CD14-positive monocyte (primary cell): ENCODE measurements at regions not wholly inside any gene's neighbourhood (a gene's known extent, or its start where the extent isn't known, plus 50 kb on each side); places are given as distances from the start of the nearest gene placed in this dataset.
A peak's percentile ranks its signal among the peaks of the same experiment; 100 is the strongest.

Experiments used
- DNase-seq, 3 donors: peaks; one replicate each; pipeline ENCODE4 v3.0.0-alpha.2; 2011 to 2022
- H2AFZ ChIP-seq: 2 replicates; pipeline ENCODE4 v1.6.0; 2012; ENCODE audit warnings: mild to moderate bottlenecking, low read depth, low read length, inconsistent platforms; ENCODE audit not compliant: insufficient read depth, poor library complexity, severe bottlenecking
- H3K27ac ChIP-seq, 2 donors: 1 replicate in 1 of 2; 2 replicates in 1 of 2; pipeline ENCODE4 v1.5.1; 2012 to 2013; ENCODE audit warnings: low read length in 2 of 2, control low read depth in 1 of 2, inconsistent platforms in 1 of 2, low read depth in 1 of 2, mild to moderate bottlenecking in 1 of 2
- H3K27me3 ChIP-seq, 2 donors: one replicate each; pipeline versions ENCODE4 v1.6.0 to v1.6.1; 2011 to 2013; ENCODE audit warnings: low read length in 2 of 2; ENCODE audit not compliant: control insufficient read depth in 2 of 2, insufficient read depth in 2 of 2
- H3K36me3 ChIP-seq, 2 donors: replicated peaks in 1 of 2; 1 replicate in 1 of 2; 2 replicates in 1 of 2; pipeline versions ENCODE4 v1.5.1 to v1.6.1; 2012 to 2013; ENCODE audit warnings: low read length in 2 of 2, control low read depth in 1 of 2, inconsistent platforms in 1 of 2, mild to moderate bottlenecking in 1 of 2; ENCODE audit not compliant: insufficient read depth in 2 of 2, control insufficient read depth in 1 of 2
- H3K4me1 ChIP-seq, 2 donors: 1 replicate in 1 of 2; 2 replicates in 1 of 2; pipeline versions ENCODE4 v1.5.1 to v1.6.1; 2012 to 2013; ENCODE audit warnings: low read length in 2 of 2, control low read depth in 1 of 2, inconsistent platforms in 1 of 2, mild to moderate bottlenecking in 1 of 2, moderate library complexity in 1 of 2; ENCODE audit not compliant: insufficient read depth in 2 of 2, control insufficient read depth in 1 of 2
- H3K4me2 ChIP-seq: replicated peaks from 2 replicates; pipeline ENCODE3; 2012; ENCODE audit warnings: low read length, moderate library complexity, mild to moderate bottlenecking; ENCODE audit not compliant: poor library complexity, severe bottlenecking; ENCODE audit errors: extremely low read depth
- H3K4me3 ChIP-seq, 3 experiments: fragments of 200-600 bp in 1 of 3; sonication (generic) in 1 of 3; replicated peaks in 1 of 3; 1 replicate in 2 of 3; 2 replicates in 1 of 3; pipeline ENCODE4 v1.5.1; 2011 to 2013; ENCODE audit warnings: low read length in 3 of 3, mild to moderate bottlenecking in 3 of 3, control low read depth in 2 of 3, low read depth in 2 of 3, inconsistent platforms in 1 of 3, moderate library complexity in 1 of 3
- H3K79me2 ChIP-seq: 2 replicates; pipeline ENCODE4 v1.6.0; 2012; ENCODE audit warnings: mild to moderate bottlenecking, control low read depth, inconsistent platforms, low read length, moderate library complexity; ENCODE audit not compliant: insufficient read depth
- H3K9ac ChIP-seq: 2 replicates; pipeline ENCODE4 v1.6.0; 2017; ENCODE audit warnings: low read length, mild to moderate bottlenecking; ENCODE audit not compliant: insufficient read depth, poor library complexity, severe bottlenecking
- H3K9me3 ChIP-seq, 2 donors: replicated peaks in 1 of 2; 1 replicate in 1 of 2; 2 replicates in 1 of 2; pipeline versions ENCODE4 v1.5.1 to v1.6.1; 2012 to 2013; ENCODE audit warnings: low read length in 2 of 2, control low read depth in 1 of 2; ENCODE audit not compliant: control insufficient read depth in 1 of 2, insufficient read depth in 1 of 2
- H4K20me1 ChIP-seq: 2 replicates; pipeline ENCODE4 v1.6.0; 2012; ENCODE audit warnings: mild to moderate bottlenecking, low read length, control low read depth, moderate library complexity; ENCODE audit not compliant: insufficient read depth
- H3K27ac Mint-ChIP-seq, 7 donors: one replicate each; pipeline ENCODE4 v1.8.0; 2020; ENCODE audit warnings: mild to moderate bottlenecking in 7 of 7, mixed read lengths in 7 of 7, moderate library complexity in 6 of 7, inconsistent platforms in 2 of 7
- H3K27me3 Mint-ChIP-seq, 3 donors: one replicate each; pipeline ENCODE4 v1.8.0; 2021 to 2022; ENCODE audit warnings: low read depth in 3 of 3, mild to moderate bottlenecking in 3 of 3, mixed read lengths in 3 of 3, moderate library complexity in 3 of 3, inconsistent platforms in 1 of 3
- H3K36me3 Mint-ChIP-seq, 2 donors: one replicate each; pipeline ENCODE4 v1.8.0; 2020; ENCODE audit warnings: mixed read lengths in 2 of 2, inconsistent platforms in 1 of 2, mild to moderate bottlenecking in 1 of 2
- H3K4me1 Mint-ChIP-seq: one replicate; pipeline ENCODE4 v1.8.0; 2020; ENCODE audit warnings: mild to moderate bottlenecking, mixed read lengths
- H3K4me3 Mint-ChIP-seq, 2 donors: one replicate each; pipeline ENCODE4 v1.8.0; 2020; ENCODE audit warnings: mild to moderate bottlenecking in 2 of 2, mixed read lengths in 2 of 2, moderate library complexity in 1 of 2
- H3K9me3 Mint-ChIP-seq, 7 donors: one replicate each; pipeline ENCODE4 v1.8.0; 2020 to 2022; ENCODE audit warnings: mixed read lengths in 7 of 7, mild to moderate bottlenecking in 6 of 7, moderate library complexity in 6 of 7, inconsistent platforms in 2 of 7
- WGBS: methylation state at CpG from one replicate; pipeline ENCODE4 v1.1.5; 2013; ENCODE audit warnings: missing lambda C conversion rate; ENCODE audit not compliant: insufficient coverage; 5-methylcytosine and 5-hydroxymethylcytosine counted together
- intact Hi-C, 2 donors: fragments of 100-400 bp; cut with micrococcal nuclease; formaldehyde crosslinking; loops; one replicate each; pipeline versions ENCODE4 v1.15.0 to v1.15.1; 2023
- TF ChIP-seq, protein P1 (sequence below): fragments of 200-600 bp; IDR thresholded peaks from one replicate; pipeline ENCODE4 v1.8.0; 2022; ENCODE audit warnings: antibody characterized with exemption, mild to moderate bottlenecking

DNA sequence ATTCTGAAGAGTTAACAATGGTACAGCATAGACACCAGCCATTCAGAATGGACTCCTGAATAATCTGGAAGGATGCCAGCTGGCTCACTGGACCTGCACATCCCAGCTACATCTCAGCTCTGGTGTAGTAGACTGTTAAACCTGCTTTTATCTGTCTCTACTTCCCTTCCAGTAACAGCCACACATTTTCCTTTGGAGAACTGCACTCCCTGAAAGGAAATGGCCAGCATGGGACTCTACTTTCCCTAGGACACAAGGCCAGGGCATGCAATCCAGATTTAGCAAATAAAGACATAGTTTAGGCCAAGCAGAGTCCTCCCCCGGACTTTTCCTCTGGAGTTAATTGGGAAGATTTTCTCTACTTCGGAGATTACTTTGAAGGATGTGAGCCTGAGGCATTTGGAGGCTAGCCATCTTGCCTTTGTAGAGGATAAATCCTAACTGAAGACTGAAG is 82.7 kb upstream of the TCF12 start:
- H3K4me1 Mint-ChIP-seq, result peaks cover 7% of the 10 kb centered on the region
- Histone ChIP-seq H3K27me3 (no peaks in the 10 kb centered on the region), H3K9me3 (no peaks in the 10 kb centered on the region), H4K20me1 (no peaks in the 10 kb centered on the region), H3K4me2 (no peak overlapping the region), H3K27ac (no peak overlapping the region), H3K36me3 (no peaks in the 10 kb centered on the region), H3K9ac (no peak overlapping the region), H3K79me2 (no peaks in the 10 kb centered on the region), H3K4me1 (no peaks in the 10 kb centered on the region), H2AFZ (no peak overlapping the region), H3K4me3 (no peak overlapping the region)
- no peak for DNase-seq
- no peak overlapping the region for H3K4me3 Mint-ChIP-seq
- TF ChIP-seq, protein P1, sequence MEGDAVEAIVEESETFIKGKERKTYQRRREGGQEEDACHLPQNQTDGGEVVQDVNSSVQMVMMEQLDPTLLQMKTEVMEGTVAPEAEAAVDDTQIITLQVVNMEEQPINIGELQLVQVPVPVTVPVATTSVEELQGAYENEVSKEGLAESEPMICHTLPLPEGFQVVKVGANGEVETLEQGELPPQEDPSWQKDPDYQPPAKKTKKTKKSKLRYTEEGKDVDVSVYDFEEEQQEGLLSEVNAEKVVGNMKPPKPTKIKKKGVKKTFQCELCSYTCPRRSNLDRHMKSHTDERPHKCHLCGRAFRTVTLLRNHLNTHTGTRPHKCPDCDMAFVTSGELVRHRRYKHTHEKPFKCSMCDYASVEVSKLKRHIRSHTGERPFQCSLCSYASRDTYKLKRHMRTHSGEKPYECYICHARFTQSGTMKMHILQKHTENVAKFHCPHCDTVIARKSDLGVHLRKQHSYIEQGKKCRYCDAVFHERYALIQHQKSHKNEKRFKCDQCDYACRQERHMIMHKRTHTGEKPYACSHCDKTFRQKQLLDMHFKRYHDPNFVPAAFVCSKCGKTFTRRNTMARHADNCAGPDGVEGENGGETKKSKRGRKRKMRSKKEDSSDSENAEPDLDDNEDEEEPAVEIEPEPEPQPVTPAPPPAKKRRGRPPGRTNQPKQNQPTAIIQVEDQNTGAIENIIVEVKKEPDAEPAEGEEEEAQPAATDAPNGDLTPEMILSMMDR, result no peak
- peaks cover 0 to 2% (median 0%) of the 10 kb centered on the region in 7 donors for H3K9me3 Mint-ChIP-seq
- H3K27me3 Mint-ChIP-seq, result peaks cover 0 to 5% (median 0%) of the 10 kb centered on the region in 3 donors
- WGBS, result no CpG with 5 or more reads among the region's 2 CpGs
- H3K36me3 Mint-ChIP-seq, result no peaks in the 10 kb centered on the region
- no peak overlapping the region for H3K27ac Mint-ChIP-seq
- intact Hi-C loops, result no loop called here

DNA sequence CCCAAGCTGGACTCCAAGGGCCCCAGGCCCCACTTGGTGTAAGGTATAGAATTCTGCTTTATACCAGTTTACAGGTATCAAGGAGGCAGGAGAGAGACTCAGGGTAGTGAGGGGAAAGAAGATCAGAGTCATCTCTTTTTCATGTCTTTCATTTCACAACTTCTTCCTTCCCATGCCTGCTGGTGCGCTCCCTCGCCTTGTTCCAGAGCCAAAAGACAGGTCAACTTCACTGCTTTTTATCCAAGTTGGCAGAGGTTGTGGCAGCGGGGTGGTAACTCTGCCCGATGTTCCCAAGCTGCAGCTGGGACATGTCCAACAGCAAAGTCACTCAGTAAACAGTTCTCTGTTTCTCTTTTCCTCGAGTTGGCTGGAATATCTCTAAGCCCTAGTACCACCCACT is 86.3 kb upstream of the TCF12 start:
- Histone ChIP-seq H3K9ac (no peak overlapping the region), H3K4me3 (no peak overlapping the region), H3K4me1 (no peaks in the 10 kb centered on the region), H3K79me2 (no peaks in the 10 kb centered on the region), H4K20me1 (no peaks in the 10 kb centered on the region), H3K9me3 (no peaks in the 10 kb centered on the region), H3K4me2 (no peak overlapping the region), H3K27ac (no peak overlapping the region), H2AFZ (no peak overlapping the region), H3K36me3 (no peaks in the 10 kb centered on the region), H3K27me3 (no peaks in the 10 kb centered on the region)
- no peak overlapping the region for H3K4me3 Mint-ChIP-seq
- H3K9me3 Mint-ChIP-seq, result no peaks in the 10 kb centered on the region
- intact Hi-C loops, result no loop called here
- TF ChIP-seq, protein P1, result no peak
- no peaks in the 10 kb centered on the region for H3K36me3 Mint-ChIP-seq
- H3K4me1 Mint-ChIP-seq, result peaks cover 5% of the 10 kb centered on the region
- H3K27me3 Mint-ChIP-seq, result peaks cover 0 to 3% (median 0%) of the 10 kb centered on the region in 3 donors
- WGBS, result 88% methylated on average over 4 of the region's 5 CpGs
- peak overlapping the region in 1 of 7 donors; percentile 75 for H3K27ac Mint-ChIP-seq
- no peak for DNase-seq
